Stimulated activated naive CD8-positive, alpha-beta T cell treated with anti-CD3 and anti-CD28 coated beads, Interleukin-15, Interleukin-2, amounts not matched to agents 100 ng/mL and 50 ng/mL, for 24 hours (primary cell): ENCODE measurements at regions not wholly inside any gene's neighbourhood (a gene's known extent, or its start where the extent isn't known, plus 50 kb on each side); places are given as distances from the start of the nearest gene placed in this dataset.
"Not testable (repeated sequence)": the region's sequence is repeated elsewhere in the genome, so short reads cannot be mapped to it uniquely, and the experiment has no call there.

ENCODE experiments used
- H3K27ac Mint-ChIP-seq: one replicate; pipeline ENCODE4 v1.8.0; 2021; ENCODE audit warnings: mild to moderate bottlenecking, mixed read lengths
- H3K27me3 Mint-ChIP-seq: one replicate; pipeline ENCODE4 v1.8.0; 2021; ENCODE audit warnings: mixed read lengths
- H3K36me3 Mint-ChIP-seq: one replicate; pipeline ENCODE4 v1.8.0; 2021; ENCODE audit warnings: low read depth, mixed read lengths
- H3K4me1 Mint-ChIP-seq: one replicate; pipeline ENCODE4 v1.8.0; 2021; ENCODE audit warnings: low read depth, mixed read lengths
- H3K4me3 Mint-ChIP-seq: one replicate; pipeline ENCODE4 v1.8.0; 2021; ENCODE audit warnings: mild to moderate bottlenecking, mixed read lengths
- H3K9me3 Mint-ChIP-seq: one replicate; pipeline ENCODE4 v1.8.0; 2021; ENCODE audit warnings: mixed read lengths

- Mint-ChIP-seq H3K27me3 (no peaks in the 10 kb centered on the region), H3K36me3 (no peaks in the 10 kb centered on the region), H3K9me3 (peaks cover 4% of the 10 kb centered on the region), H3K27ac (no peak overlapping the region), H3K4me3 (no peak overlapping the region), H3K4me1 (no peaks in the 10 kb centered on the region)
These were observed 266.6 kb upstream of the TBL1XR1 start for GRCh38 chr3:177463863-177464262.

DNA sequence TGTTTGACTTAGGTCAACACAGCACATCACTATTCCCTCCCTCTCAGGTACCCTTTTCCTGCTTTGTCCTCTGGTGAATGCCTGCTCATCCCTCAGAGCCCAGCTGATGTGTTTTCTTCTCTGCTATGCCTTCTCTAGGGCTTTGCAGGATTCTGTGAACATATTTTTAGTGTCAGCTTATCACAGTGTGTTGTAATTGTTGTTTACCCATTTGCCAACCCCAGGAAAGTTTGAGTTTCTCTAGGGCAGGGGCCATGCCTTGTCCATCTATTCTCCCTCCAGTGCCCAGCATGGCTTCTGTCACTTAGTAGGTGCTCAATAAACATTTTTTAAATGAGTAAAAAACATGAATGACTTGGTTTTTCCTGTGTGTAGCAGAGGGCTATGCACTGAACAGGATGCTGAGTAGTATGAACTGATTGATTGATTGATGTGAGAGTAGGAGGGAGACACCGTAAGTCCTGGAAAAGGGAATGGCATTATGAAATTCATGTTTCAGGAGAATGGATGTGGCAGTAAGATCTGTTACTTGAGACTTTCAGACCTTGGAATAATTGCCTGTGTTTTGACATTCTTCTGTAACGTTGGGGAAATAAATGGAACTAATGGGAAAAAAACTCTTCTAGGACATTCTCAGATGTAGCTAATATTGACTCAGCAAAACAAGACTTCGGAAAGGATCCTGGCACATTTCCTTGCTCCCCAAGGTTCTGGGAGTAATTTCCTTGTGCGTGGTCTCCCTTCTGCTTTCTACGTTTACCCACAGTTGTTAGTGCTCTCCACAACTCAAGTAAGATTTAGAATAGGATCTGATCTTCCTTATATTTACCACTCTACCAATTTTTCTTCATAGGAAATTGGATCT, 267.3 kb upstream of the TBL1XR1 start:
- Mint-ChIP-seq H3K27me3 (no peaks in the 10 kb centered on the region), H3K4me1 (no peaks in the 10 kb centered on the region), H3K9me3 (peaks cover 4% of the 10 kb centered on the region), H3K4me3 (no peak overlapping the region), H3K36me3 (no peaks in the 10 kb centered on the region), H3K27ac (no peak overlapping the region)

DNA sequence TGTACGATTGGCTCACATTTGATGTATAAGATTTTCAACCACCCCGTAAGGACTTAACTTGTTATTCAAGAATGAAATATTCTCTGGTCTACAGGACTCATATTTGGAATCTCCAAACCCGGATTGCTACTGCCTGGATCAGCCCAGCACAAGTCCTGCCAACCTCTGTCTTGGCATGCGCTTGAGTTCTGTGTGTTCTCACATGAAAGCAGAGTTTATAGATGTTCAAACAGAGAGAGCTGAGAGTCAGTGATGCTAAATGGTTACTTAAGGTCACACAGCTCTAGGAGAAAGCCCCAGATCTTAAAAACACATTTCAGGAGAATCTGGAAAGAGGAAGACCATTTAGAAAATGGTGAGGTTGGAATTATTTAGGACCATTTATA, 268.0 kb upstream of the TBL1XR1 start:
- no peak overlapping the region for H3K27ac Mint-ChIP-seq
- H3K36me3 Mint-ChIP-seq = no peaks in the 10 kb centered on the region
- H3K27me3 Mint-ChIP-seq = no peaks in the 10 kb centered on the region
- H3K9me3 Mint-ChIP-seq = peaks cover 4% of the 10 kb centered on the region
- H3K4me1 Mint-ChIP-seq = no peaks in the 10 kb centered on the region
- no peak overlapping the region for H3K4me3 Mint-ChIP-seq

- peaks cover 4% of the 10 kb centered on the region for H3K9me3 Mint-ChIP-seq
- no peak overlapping the region for H3K27ac Mint-ChIP-seq
- H3K36me3 Mint-ChIP-seq = no peaks in the 10 kb centered on the region
- no peaks in the 10 kb centered on the region for H3K27me3 Mint-ChIP-seq
- H3K4me1 Mint-ChIP-seq = no peaks in the 10 kb centered on the region
- H3K4me3 Mint-ChIP-seq = no peak overlapping the region
These were observed 268.8 kb upstream of the TBL1XR1 start for GRCh38 chr3:177466074-177466473.

GRCh38 chr3:177466622-177467021, 269.3 kb upstream of the TBL1XR1 start:
- not testable (repeated sequence) for H3K4me3 Mint-ChIP-seq, H3K4me1 Mint-ChIP-seq, H3K9me3 Mint-ChIP-seq, H3K27ac Mint-ChIP-seq, H3K36me3 Mint-ChIP-seq, H3K27me3 Mint-ChIP-seq

- H3K9me3 Mint-ChIP-seq = peaks cover 4% of the 10 kb centered on the region
- no peaks in the 10 kb centered on the region for H3K36me3 Mint-ChIP-seq
- no peak overlapping the region for H3K4me3 Mint-ChIP-seq
- H3K4me1 Mint-ChIP-seq = no peaks in the 10 kb centered on the region
- H3K27ac Mint-ChIP-seq = no peak overlapping the region
- no peaks in the 10 kb centered on the region for H3K27me3 Mint-ChIP-seq
These were observed 270.1 kb upstream of the TBL1XR1 start for GRCh38 chr3:177467247-177467985.

DNA sequence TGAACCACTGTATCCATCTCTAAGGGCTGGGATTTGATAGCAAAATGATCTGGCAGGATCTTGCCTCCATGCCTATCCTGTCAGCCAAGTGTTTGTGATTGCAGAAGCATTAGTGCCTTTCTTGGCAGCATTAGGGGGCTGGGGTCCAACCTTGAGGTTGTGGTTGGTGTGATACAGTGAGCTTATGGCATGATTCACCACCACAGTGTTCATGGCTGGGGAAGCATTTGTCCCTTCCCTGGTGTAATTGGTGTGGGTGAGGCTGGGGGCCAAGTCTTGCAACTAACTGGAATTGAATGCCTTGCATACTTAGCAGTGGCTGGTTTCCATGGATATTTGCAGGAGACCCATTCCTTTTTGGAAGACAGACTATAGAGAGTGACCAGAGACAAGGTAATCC, 271.0 kb upstream of the TBL1XR1 start:
- no peak overlapping the region for H3K4me3 Mint-ChIP-seq
- H3K27me3 Mint-ChIP-seq = no peaks in the 10 kb centered on the region
- no peak overlapping the region for H3K27ac Mint-ChIP-seq
- no peaks in the 10 kb centered on the region for H3K4me1 Mint-ChIP-seq
- H3K9me3 Mint-ChIP-seq = peaks cover 4% of the 10 kb centered on the region
- no peaks in the 10 kb centered on the region for H3K36me3 Mint-ChIP-seq

- Mint-ChIP-seq H3K9me3 (peaks cover 4% of the 10 kb centered on the region), H3K36me3 (no peaks in the 10 kb centered on the region), H3K4me1 (no peaks in the 10 kb centered on the region), H3K27ac (no peak overlapping the region), H3K27me3 (no peaks in the 10 kb centered on the region), H3K4me3 (no peak overlapping the region)
These were observed 271.5 kb upstream of the TBL1XR1 start for GRCh38 chr3:177468816-177469215.

DNA sequence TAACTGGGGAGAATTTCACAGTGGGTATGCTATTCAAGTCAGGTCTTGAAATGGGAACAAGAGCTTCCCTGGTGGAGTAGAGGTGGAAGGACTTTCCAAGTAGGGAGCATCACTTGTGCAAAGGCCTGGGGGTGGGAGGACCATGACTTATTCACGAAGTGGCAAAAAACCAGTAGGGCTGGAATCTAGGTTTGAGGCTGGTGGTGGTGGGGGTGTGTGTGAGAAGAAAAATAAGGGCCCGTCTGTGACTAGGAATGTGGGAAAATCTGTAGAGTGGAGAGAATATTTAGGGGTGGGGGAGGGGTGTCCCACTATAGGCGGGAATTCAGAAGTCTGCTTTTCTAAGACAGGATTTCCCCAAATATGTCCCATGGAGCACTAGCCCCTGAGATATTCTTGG, 271.9 kb upstream of the TBL1XR1 start:
- H3K27me3 Mint-ChIP-seq = no peaks in the 10 kb centered on the region
- no peak overlapping the region for H3K27ac Mint-ChIP-seq
- H3K36me3 Mint-ChIP-seq = no peaks in the 10 kb centered on the region
- H3K9me3 Mint-ChIP-seq = peaks cover 4% of the 10 kb centered on the region
- no peak overlapping the region for H3K4me3 Mint-ChIP-seq
- H3K4me1 Mint-ChIP-seq = no peaks in the 10 kb centered on the region

DNA sequence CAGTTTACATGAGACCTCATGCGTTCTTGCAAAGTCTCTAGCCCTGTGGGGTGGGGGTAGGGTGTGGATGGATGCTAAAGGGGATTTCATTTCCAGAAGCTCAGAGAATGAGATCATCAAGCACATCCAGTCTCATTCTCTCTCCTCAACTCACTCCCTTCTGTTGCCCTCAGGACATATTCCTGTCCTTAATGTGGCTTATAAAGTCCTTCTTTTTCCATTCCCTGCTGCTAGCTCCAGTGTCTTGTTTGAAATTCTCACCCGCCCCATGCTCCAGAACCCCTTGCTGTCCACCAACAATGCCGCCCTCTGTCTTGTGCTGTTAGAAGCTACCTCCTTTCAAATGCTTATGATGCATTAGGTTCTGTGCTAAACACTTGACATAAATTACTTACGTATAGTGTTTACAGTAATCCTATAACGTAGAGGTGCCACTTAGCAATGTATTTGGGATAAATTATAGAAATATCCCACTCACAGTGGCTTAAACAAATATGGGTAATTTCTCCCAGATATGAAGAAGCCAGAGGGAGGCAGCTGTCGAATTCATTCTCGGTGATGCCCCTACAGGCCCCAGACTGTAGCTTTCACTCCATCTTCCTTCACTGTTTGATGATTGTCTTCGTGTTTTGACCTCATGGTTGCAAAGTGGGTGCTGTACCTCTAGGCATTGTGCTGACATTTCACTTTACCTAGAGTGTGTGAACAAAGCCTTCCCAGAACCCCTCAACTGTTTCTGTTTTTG, 273.1 kb upstream of the TBL1XR1 start:
- Mint-ChIP-seq H3K27me3 (no peaks in the 10 kb centered on the region), H3K4me1 (no peaks in the 10 kb centered on the region), H3K36me3 (no peaks in the 10 kb centered on the region), H3K27ac (no peak overlapping the region), H3K4me3 (no peak overlapping the region), H3K9me3 (peaks cover 4% of the 10 kb centered on the region)

GRCh38 chr3:177471733-177472480, 274.6 kb upstream of the TBL1XR1 start:
- Mint-ChIP-seq H3K36me3 (no peaks in the 10 kb centered on the region), H3K4me3 (no peak overlapping the region), H3K27me3 (no peaks in the 10 kb centered on the region), H3K9me3 (no peaks in the 10 kb centered on the region), H3K4me1 (no peaks in the 10 kb centered on the region), H3K27ac (no peak overlapping the region)

GRCh38 chr3:177473184-177473583, 275.9 kb upstream of the TBL1XR1 start:
- H3K27me3 Mint-ChIP-seq = no peaks in the 10 kb centered on the region
- no peak overlapping the region for H3K4me3 Mint-ChIP-seq
- H3K4me1 Mint-ChIP-seq = no peaks in the 10 kb centered on the region
- no peaks in the 10 kb centered on the region for H3K36me3 Mint-ChIP-seq
- no peaks in the 10 kb centered on the region for H3K9me3 Mint-ChIP-seq
- H3K27ac Mint-ChIP-seq = no peak overlapping the region

- no peaks in the 10 kb centered on the region for H3K9me3 Mint-ChIP-seq
- H3K4me3 Mint-ChIP-seq = no peak overlapping the region
- H3K27ac Mint-ChIP-seq = no peak overlapping the region
- H3K27me3 Mint-ChIP-seq = no peaks in the 10 kb centered on the region
- H3K4me1 Mint-ChIP-seq = no peaks in the 10 kb centered on the region
- H3K36me3 Mint-ChIP-seq = no peaks in the 10 kb centered on the region
These were observed 276.6 kb upstream of the TBL1XR1 start for GRCh38 chr3:177473903-177474302.

GRCh38 chr3:177474652-177475355, 277.5 kb upstream of the TBL1XR1 start:
- Mint-ChIP-seq H3K27me3 (no peaks in the 10 kb centered on the region), H3K27ac (no peak overlapping the region), H3K36me3 (no peaks in the 10 kb centered on the region), H3K4me3 (no peak overlapping the region), H3K4me1 (no peaks in the 10 kb centered on the region), H3K9me3 (no peaks in the 10 kb centered on the region)
